ENCODE measurements at regions not wholly inside any gene's neighbourhood (a gene's known extent, or its start where the extent isn't known, plus 50 kb on each side); places are given as distances from the start of the nearest gene placed in this dataset.

DNA sequence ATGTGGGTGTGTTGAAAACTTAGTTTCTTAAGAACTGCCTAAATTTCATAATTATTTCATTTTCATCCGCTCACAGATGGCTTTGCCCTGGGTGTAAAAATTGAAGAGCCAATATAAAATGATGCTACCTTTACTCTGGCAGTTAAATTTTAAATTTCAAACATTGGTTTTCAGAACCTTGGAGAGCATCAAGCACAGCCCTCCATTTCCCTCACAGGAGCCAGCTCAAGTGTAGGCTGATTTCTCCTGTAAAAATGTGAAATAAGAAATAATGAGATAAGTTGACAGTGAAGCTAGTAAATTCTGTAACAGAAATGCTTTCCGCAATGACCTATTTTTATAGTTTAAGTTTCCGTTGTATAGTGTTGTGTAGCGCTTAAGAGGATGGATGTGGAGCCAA lies 53.9 kb upstream of the AKT3 start:
- DNase-seq = no peak

DNA sequence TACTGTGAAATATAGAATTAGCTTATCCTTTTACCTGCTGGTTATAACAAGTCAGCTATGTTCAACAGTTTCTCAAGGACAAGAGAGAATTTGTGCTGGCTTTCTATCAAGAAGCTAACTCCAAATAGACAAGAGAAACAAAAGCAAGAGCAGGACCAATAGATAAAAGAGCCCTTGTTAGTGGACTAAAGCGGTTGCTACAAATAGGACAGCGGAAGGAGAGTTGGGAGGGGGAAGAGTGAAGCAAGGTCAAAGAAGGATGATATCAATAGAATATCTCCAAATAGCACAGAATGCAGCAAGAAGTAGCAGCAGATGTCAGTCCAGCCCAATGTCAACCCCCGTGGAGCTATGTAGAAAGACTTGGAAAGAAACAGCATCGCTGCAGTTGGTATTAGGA lies 53.0 kb upstream of the AKT3 start:
- DNase-seq = no peak

DNA sequence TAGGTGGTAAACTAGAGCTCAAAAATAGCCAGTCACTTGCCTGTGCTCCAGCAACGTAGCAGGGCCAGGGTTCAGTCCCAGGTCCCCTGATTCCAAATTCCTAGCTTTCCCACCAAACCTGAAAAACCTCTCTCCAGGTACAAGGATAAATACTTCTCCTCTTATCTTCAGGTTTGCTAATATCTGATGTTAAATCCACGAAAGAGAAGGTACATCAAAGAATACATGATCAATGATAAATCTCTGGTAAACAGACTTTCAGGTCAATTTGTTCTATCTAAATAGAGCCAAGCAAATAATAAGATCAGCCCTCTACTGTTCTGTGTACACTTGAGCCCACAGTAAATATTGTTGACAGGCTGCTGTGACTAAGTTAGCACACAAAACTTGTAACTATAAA lies 52.1 kb upstream of the AKT3 start:
- no peak for DNase-seq
